Tibial nerve (tissue), 4 donors: ENCODE measurements at regions not wholly inside any gene's neighbourhood (a gene's known extent, or its start where the extent isn't known, plus 50 kb on each side); places are given as distances from the start of the nearest gene placed in this dataset.

Experiments
- DNase-seq, 2 donors: peaks; one replicate each; pipeline ENCODE4 v3.0.0-alpha.2; 2019; ENCODE audit warnings: low spot score in 2 of 2
- H3K27ac ChIP-seq, 4 donors: fragments of 200-600 bp; sonication (generic) in 3 of 4; one replicate each; pipeline ENCODE4 v1.5.1; 2017 to 2019; ENCODE audit warnings: mild to moderate bottlenecking in 1 of 4
- H3K27me3 ChIP-seq, 2 donors: fragments of 200-600 bp; sonication (generic) in 1 of 2; one replicate each; pipeline versions ENCODE4 v1.5.1 to v1.6.0; 2017 to 2019
- H3K36me3 ChIP-seq, 3 donors: fragments of 200-600 bp; sonication (generic); one replicate each; pipeline ENCODE4 v1.5.1; 2018 to 2019
- H3K4me1 ChIP-seq, 4 donors: fragments of 200-600 bp; sonication (generic) in 3 of 4; one replicate each; pipeline ENCODE4 v1.5.1; 2017 to 2019
- H3K4me3 ChIP-seq, 4 donors: fragments of 200-600 bp; sonication (generic) in 3 of 4; one replicate each; pipeline ENCODE4 v1.5.1; 2017 to 2019; ENCODE audit warnings: mild to moderate bottlenecking in 1 of 4, moderate library complexity in 1 of 4
- H3K9me3 ChIP-seq, 4 donors: fragments of 200-600 bp; sonication (generic) in 3 of 4; one replicate each; pipeline ENCODE4 v1.5.1; 2017 to 2019
- CTCF ChIP-seq, 5 experiments: fragments of 200-600 bp in 3 of 5; fragments of 450-650 bp in 2 of 5; sonication (generic) in 3 of 5; IDR thresholded peaks; one replicate each; pipeline ENCODE4 v1.5.1; 2016 to 2019; ENCODE audit warnings: antibody characterized with exemption in 5 of 5, mild to moderate bottlenecking in 3 of 5, moderate library complexity in 2 of 5
- EP300 ChIP-seq, 2 donors: sonication (generic); formaldehyde crosslinking; IDR thresholded peaks; one replicate each; pipeline ENCODE4 v1.6.1; 2017; ENCODE audit warnings: antibody characterized with exemption in 2 of 2, mild to moderate bottlenecking in 1 of 2
- POLR2A ChIP-seq, 2 donors: fragments of 450-650 bp; IDR thresholded peaks; one replicate each; pipeline ENCODE4 v1.6.1; 2017; ENCODE audit warnings: antibody characterized with exemption in 2 of 2, mild to moderate bottlenecking in 2 of 2, moderate library complexity in 2 of 2
- WGBS, 2 donors: methylation state at CpG; one replicate each; pipeline ENCODE4 v1.1.5; 2018; 5-methylcytosine and 5-hydroxymethylcytosine counted together

- H3K9me3 ChIP-seq, result peaks cover 0 to 7% (median 0%) of the 10 kb centered on the region in 4 donors
- no peak for DNase-seq
- H3K4me3 ChIP-seq, result no peak overlapping the region
- TF ChIP-seq POLR2A (IDR thresholded peaks at IDR 0.05), result no peak
- no peak for TF ChIP-seq EP300 (IDR thresholded peaks at IDR 0.05)
- no peak for TF ChIP-seq CTCF (IDR thresholded peaks at IDR 0.05)
- H3K27ac ChIP-seq, result no peak overlapping the region
- H3K36me3 ChIP-seq, result no peaks in the 10 kb centered on the region
- no peaks in the 10 kb centered on the region for H3K27me3 ChIP-seq
- 62 to 67% methylated on average over 3 of the region's 3 CpGs for WGBS, 2 donors
- H3K4me1 ChIP-seq, result no peaks in the 10 kb centered on the region
These were observed 262.5 kb upstream of the ST6GAL2 start for GRCh38 chr2:107148496-107148895.

- H3K4me1 ChIP-seq, result no peaks in the 10 kb centered on the region
- TF ChIP-seq CTCF (IDR thresholded peaks at IDR 0.05), result no peak
- TF ChIP-seq EP300 (IDR thresholded peaks at IDR 0.05), result no peak
- TF ChIP-seq POLR2A (IDR thresholded peaks at IDR 0.05), result no peak
- H3K4me3 ChIP-seq, result no peak overlapping the region
- no peaks in the 10 kb centered on the region for H3K9me3 ChIP-seq
- no peak for DNase-seq
- no peaks in the 10 kb centered on the region for H3K27me3 ChIP-seq
- WGBS, 2 donors, result 82 to 84% methylated on average over 5 of the region's 5 CpGs
- H3K36me3 ChIP-seq, result no peaks in the 10 kb centered on the region
- H3K27ac ChIP-seq, result no peak overlapping the region
These were observed 274.8 kb upstream of the ST6GAL2 start for GRCh38 chr2:107160640-107161239.

- TF ChIP-seq POLR2A (IDR thresholded peaks at IDR 0.05) (no peak), CTCF (IDR thresholded peaks at IDR 0.05) (no peak), EP300 (IDR thresholded peaks at IDR 0.05) (no peak)
- Histone ChIP-seq H3K27ac (no peak overlapping the region), H3K4me1 (no peaks in the 10 kb centered on the region)
These were observed 282.2 kb upstream of the ST6GAL2 start for GRCh38 chr2:107168141-107168540.

GRCh38 chr2:107174171-107174570, 288.2 kb upstream of the ST6GAL2 start:
- no peaks in the 10 kb centered on the region for H3K9me3 ChIP-seq
- H3K27ac ChIP-seq, result no peak overlapping the region
- no peak for TF ChIP-seq CTCF (IDR thresholded peaks at IDR 0.05)
- TF ChIP-seq EP300 (IDR thresholded peaks at IDR 0.05), result no peak
- no peak for TF ChIP-seq POLR2A (IDR thresholded peaks at IDR 0.05)
- no peaks in the 10 kb centered on the region for H3K27me3 ChIP-seq
- H3K4me3 ChIP-seq, result no peak overlapping the region
- no peak for DNase-seq
- H3K36me3 ChIP-seq, result no peaks in the 10 kb centered on the region
- H3K4me1 ChIP-seq, result no peaks in the 10 kb centered on the region
- WGBS, 2 donors, result 17 to 24% methylated on average over 9 of the region's 9 CpGs

More at GRCh38 chr2:107168141-107168540, 282.2 kb upstream of the ST6GAL2 start:
- Histone ChIP-seq H3K4me3 (no peak overlapping the region), H3K36me3 (no peaks in the 10 kb centered on the region), H3K9me3 (no peaks in the 10 kb centered on the region), H3K27me3 (no peaks in the 10 kb centered on the region)
- no peak for DNase-seq
- WGBS, 2 donors, result 86 to 92% methylated on average over 5 of the region's 5 CpGs

- Histone ChIP-seq H3K4me1 (no peaks in the 10 kb centered on the region), H3K9me3 (no peaks in the 10 kb centered on the region), H3K4me3 (no peak overlapping the region), H3K36me3 (no peaks in the 10 kb centered on the region), H3K27ac (no peak overlapping the region), H3K27me3 (no peaks in the 10 kb centered on the region)
- 73% methylated on average over 4 of the region's 4 CpGs for WGBS, 2 donors
- TF ChIP-seq POLR2A (IDR thresholded peaks at IDR 0.05) (no peak), EP300 (IDR thresholded peaks at IDR 0.05) (no peak), CTCF (IDR thresholded peaks at IDR 0.05) (no peak)
- DNase-seq, result no peak
These were observed 297.0 kb upstream of the ST6GAL2 start for GRCh38 chr2:107182981-107183380.
